Brain microvascular endothelial cell (primary cell): ENCODE measurements at regions not wholly inside any gene's neighbourhood (a gene's known extent, or its start where the extent isn't known, plus 50 kb on each side); places are given as distances from the start of the nearest gene placed in this dataset.

ENCODE experiments used
- DNase-seq: peaks from one replicate; pipeline ENCODE4 v3.0.0-alpha.2; 2020
- H3K27ac ChIP-seq: fragments of 250-450 bp; sonication (Bioruptor Pico); 2 replicates; pipeline ENCODE4 v1.5.1; 2020; ENCODE audit warnings: mild to moderate bottlenecking, moderate library complexity
- H3K27me3 ChIP-seq: fragments of 250-450 bp; sonication (Bioruptor Pico); replicated peaks from 2 replicates; pipeline ENCODE4 v1.5.1; 2020; ENCODE audit warnings: mild to moderate bottlenecking
- H3K36me3 ChIP-seq: fragments of 250-450 bp; sonication (Bioruptor Pico); replicated peaks from 2 replicates; pipeline ENCODE4 v1.5.1; 2020; ENCODE audit warnings: mild to moderate bottlenecking
- H3K4me3 ChIP-seq: 2 replicates; pipeline ENCODE4 v1.5.1; 2011; ENCODE audit warnings: low read depth, mild to moderate bottlenecking, control low read depth, low read length, moderate library complexity
- CTCF ChIP-seq: IDR thresholded peaks from 2 replicates; pipeline ENCODE4 v1.5.1; 2011; ENCODE audit warnings: low read depth, mild to moderate bottlenecking, moderate library complexity, low read length, control low read depth, inconsistent platforms; ENCODE audit errors: missing control alignments
- in situ Hi-C: cut with HindIII; loops from 2 replicates; pipeline ENCODE4 v1.10.0; 2017; ENCODE audit warnings: low sequenced_read_pairs, low pct_ligation_motif_present

- Histone ChIP-seq H3K36me3 (no peaks in the 10 kb centered on the region), H3K27me3 (no peaks in the 10 kb centered on the region), H3K27ac (no peak overlapping the region), H3K4me3 (no peak overlapping the region)
- DNase-seq: no peak
- no peak for TF ChIP-seq CTCF
- in situ Hi-C loops: no loop called here
These were observed 261.4 kb upstream of the TBX3 start for GRCh38 chr12:114945351-114945750.

GRCh38 chr12:114944736-114945135 lies 260.8 kb upstream of the TBX3 start:
- DNase-seq: no peak
- H3K27ac ChIP-seq: no peak overlapping the region
- in situ Hi-C loops: no loop called here
- no peaks in the 10 kb centered on the region for H3K27me3 ChIP-seq
- H3K36me3 ChIP-seq: no peaks in the 10 kb centered on the region
- H3K4me3 ChIP-seq: no peak overlapping the region
- TF ChIP-seq CTCF: no peak

- in situ Hi-C loops: no loop called here
- no peaks in the 10 kb centered on the region for H3K27me3 ChIP-seq
- TF ChIP-seq CTCF: no peak
- no peak overlapping the region for H3K4me3 ChIP-seq
- H3K36me3 ChIP-seq: no peaks in the 10 kb centered on the region
- no peak for DNase-seq
- H3K27ac ChIP-seq: no peak overlapping the region
These were observed 259.6 kb upstream of the TBX3 start for GRCh38 chr12:114943601-114944000.

- Histone ChIP-seq H3K27me3 (no peaks in the 10 kb centered on the region), H3K36me3 (no peaks in the 10 kb centered on the region), H3K4me3 (no peak overlapping the region), H3K27ac (no peak overlapping the region)
- DNase-seq: no peak
- in situ Hi-C loops: no loop called here
- TF ChIP-seq CTCF: no peak
These were observed 254.7 kb upstream of the TBX3 start for GRCh38 chr12:114938487-114939210.

- DNase-seq: peak; percentile 6
- Histone ChIP-seq H3K27ac (no peak overlapping the region), H3K27me3 (no peaks in the 10 kb centered on the region), H3K4me3 (no peak overlapping the region), H3K36me3 (no peaks in the 10 kb centered on the region)
- TF ChIP-seq CTCF: no peak
- in situ Hi-C loops: no loop called here
These were observed 252.4 kb upstream of the TBX3 start for GRCh38 chr12:114936148-114937079.
